HepG2 (cell line): ENCODE measurements at regions not wholly inside any gene's neighbourhood (a gene's known extent, or its start where the extent isn't known, plus 50 kb on each side); places are given as distances from the start of the nearest gene placed in this dataset.

Source experiments
- ATAC-seq: fragments of 200-7000 bp; cut with Tn5 transposase; 3 replicates; pipeline ENCODE4 v1.9.1; 2020; ENCODE audit warnings: mild to moderate bottlenecking, moderate library complexity
- BruUV-seq: library from RNA; stranded (reverse); fragments of 400-500 nt; replicated peaks from 2 replicates; lab custom pipeline; 2021; lab: Mats Ljungman, UMichigan
- CTCF ChIA-PET: fragments of 300-600 bp; formaldehyde crosslinking; extraction: SDS; loops from one replicate; lab custom pipeline; 2021; ENCODE audit warnings: low total read pairs, inconsistent platforms, low intra/inter-chr PET ratio; lab: Yijun Ruan, JAX
- POLR2A ChIA-PET: fragments of 350-600 bp; sonication (Branson Sonifier 250); formaldehyde crosslinking; loops from one replicate; lab custom pipeline; 2020; ENCODE audit warnings: antibody characterized with exemption, inconsistent platforms; lab: Yijun Ruan, JAX
- DNase-seq: peaks from one replicate; pipeline ENCODE4 v3.0.0-alpha.2; 2015; ENCODE audit warnings: low spot score
- FAIRE-seq: peaks from 3 replicates; lab custom pipeline; 2011; peaks lifted over from hg19 to GRCh38; lab: Jason Lieb, UNC
- H2AFZ ChIP-seq: one replicate; pipeline ENCODE4 v1.6.1; 2011; ENCODE audit warnings: low read length, inconsistent platforms
- H3K27ac ChIP-seq: fragments of 300-600 bp; 3 replicates; pipeline ENCODE4 v1.8.0; 2011; ENCODE audit warnings: mixed run types, mild to moderate bottlenecking, mixed read lengths, low read length, inconsistent platforms; ENCODE audit not compliant: insufficient read depth; ENCODE audit errors: extremely low read length
- H3K27me3 ChIP-seq, 2 experiments: fragments of 200-600 bp in 1 of 2; 2 replicates in 1 of 2; 3 replicates in 1 of 2; pipeline versions ENCODE4 v1.6.0 to v1.8.0; 2011; ENCODE audit warnings: low read length in 2 of 2, mild to moderate bottlenecking in 2 of 2, moderate library complexity in 2 of 2, inconsistent platforms in 1 of 2; ENCODE audit not compliant: insufficient read depth in 2 of 2, control insufficient read depth in 1 of 2
- H3K36me3 ChIP-seq, 2 experiments: fragments of 200-600 bp in 1 of 2; replicated peaks in 1 of 2; 2 replicates in 1 of 2; 3 replicates in 1 of 2; pipeline versions ENCODE4 v1.5.1 to v1.8.0; 2011; ENCODE audit warnings: low read length in 2 of 2, inconsistent platforms in 1 of 2; ENCODE audit not compliant: insufficient read depth in 2 of 2, control insufficient read depth in 1 of 2
- H3K4me1 ChIP-seq: 2 replicates; pipeline ENCODE4 v1.5.1; 2012; ENCODE audit warnings: low read length, inconsistent platforms; ENCODE audit not compliant: insufficient read depth
- H3K4me2 ChIP-seq: 2 replicates; pipeline ENCODE4 v1.6.0; 2011; ENCODE audit warnings: low read depth, low read length, inconsistent platforms
- H3K4me3 ChIP-seq, 3 experiments: fragments of 200-600 bp in 1 of 3; sonication (generic), shearing (Covaris generic) in 1 of 3; replicated peaks in 1 of 3; 2 replicates each; pipeline ENCODE4 v1.5.1; 2011 to 2016; ENCODE audit warnings: low read length in 3 of 3, inconsistent platforms in 2 of 3, low read depth in 2 of 3, mild to moderate bottlenecking in 2 of 3, control low read depth in 1 of 3, mixed read lengths in 1 of 3; ENCODE audit not compliant: insufficient read depth in 1 of 3
- H3K79me2 ChIP-seq: one replicate; pipeline ENCODE4 v1.6.1; 2011; ENCODE audit warnings: low read length, inconsistent platforms; ENCODE audit not compliant: insufficient read depth
- H3K9ac ChIP-seq: 2 replicates; pipeline ENCODE4 v1.6.0; 2011; ENCODE audit warnings: mild to moderate bottlenecking, low read depth, low read length, inconsistent platforms; ENCODE audit not compliant: insufficient read depth
- H3K9me3 ChIP-seq: 2 replicates; pipeline ENCODE4 v1.5.1; 2012; ENCODE audit warnings: mild to moderate bottlenecking, low read length
- H4K20me1 ChIP-seq: 2 replicates; pipeline ENCODE4 v1.6.0; 2011; ENCODE audit warnings: inconsistent platforms, mild to moderate bottlenecking, low read length, moderate library complexity; ENCODE audit not compliant: insufficient read depth
- CBX5 ChIP-seq: sonication (generic); formaldehyde crosslinking; IDR thresholded peaks from 2 replicates; pipeline ENCODE4 v1.4.0; 2020; ENCODE audit warnings: missing genetic modification reagents, borderline replicate concordance
- JUNB ChIP-seq: sonication (generic); formaldehyde crosslinking; IDR thresholded peaks from 2 replicates; pipeline ENCODE4 v1.8.0; 2022; ENCODE audit warnings: missing genetic modification reagents, mild to moderate bottlenecking, borderline replicate concordance
- KDM5A ChIP-seq: fragments of 200-600 bp; sonication (generic); IDR thresholded peaks from 2 replicates; pipeline ENCODE4 v1.7.0; 2018; ENCODE audit warnings: antibody characterized with exemption, mild to moderate bottlenecking, low read length, borderline replicate concordance
- MATR3 ChIP-seq: sonication (generic); formaldehyde crosslinking; IDR thresholded peaks from 2 replicates; pipeline ENCODE4 v1.4.0; 2020; ENCODE audit warnings: missing genetic modification reagents
- SRSF4 ChIP-seq: fragments of 200-400 bp; formaldehyde crosslinking; IDR thresholded peaks from one replicate; pipeline ENCODE4 v1.6.1; 2018; ENCODE audit warnings: mild to moderate bottlenecking, low read depth, low read length, moderate library complexity; ENCODE audit not compliant: poor library complexity, severe bottlenecking
- ZGPAT ChIP-seq: IDR thresholded peaks from 2 replicates; pipeline ENCODE4 v1.6.1; 2016; ENCODE audit warnings: mild to moderate bottlenecking
- ZMYM2 ChIP-seq: sonication (generic); formaldehyde crosslinking; IDR thresholded peaks from 2 replicates; pipeline ENCODE4 v1.8.0; 2022; ENCODE audit warnings: mild to moderate bottlenecking, missing genetic modification reagents
- ZNF142 ChIP-seq: sonication (generic); formaldehyde crosslinking; IDR thresholded peaks from 2 replicates; pipeline ENCODE4 v1.4.0; 2020; ENCODE audit warnings: missing genetic modification reagents
- ZNF552 ChIP-seq: sonication (generic); formaldehyde crosslinking; IDR thresholded peaks from 2 replicates; pipeline ENCODE4 v1.9.0; 2022; ENCODE audit warnings: missing genetic modification reagents, mild to moderate bottlenecking, borderline replicate concordance
- ZNF777 ChIP-seq: sonication (generic); formaldehyde crosslinking; IDR thresholded peaks from 2 replicates; pipeline ENCODE4 v1.4.0; 2020; ENCODE audit warnings: missing genetic modification reagents
- ZNF83 ChIP-seq: sonication (generic); formaldehyde crosslinking; IDR thresholded peaks from 2 replicates; pipeline ENCODE4 v1.4.0; 2020; ENCODE audit warnings: missing genetic modification reagents, mild to moderate bottlenecking, borderline replicate concordance
- WGBS: methylation state at CpG from one replicate; pipeline ENCODE4 v1.1.6; 2017; ENCODE audit warnings: low lambda C conversion rate; 5-methylcytosine and 5-hydroxymethylcytosine counted together
- in situ Hi-C: cut with HindIII; loops from 2 replicates; pipeline ENCODE4 v1.10.0; 2017; ENCODE audit warnings: low pct_unique_long_range_greater_than_20kb; ENCODE audit not compliant: extremely low pct_ligation_motif_present
- intact Hi-C: fragments of 100-400 bp; cut with micrococcal nuclease; formaldehyde crosslinking; loops from one replicate; pipeline ENCODE4 v1.10.0; 2022; ENCODE audit not compliant: unreplicated experiment
- TF ChIP-seq, protein P1 (sequence below): IDR thresholded peaks from 2 replicates; pipeline ENCODE4 v1.6.1; 2018; ENCODE audit warnings: missing genetic modification reagents, mild to moderate bottlenecking, missing compliant biosample characterization
- TF ChIP-seq, protein P2 (sequence below): sonication (generic); formaldehyde crosslinking; conservative IDR thresholded peaks from 2 replicates; pipeline ENCODE4 v1.8.0; 2022; ENCODE audit warnings: mild to moderate bottlenecking, moderate library complexity, missing genetic modification reagents

GRCh38 chr4:124209626-124210025 lies 502.9 kb downstream of the ANKRD50 start (continued):
- no peak for TF ChIP-seq ZNF142 (CRISPR knock-in tag)

DNA sequence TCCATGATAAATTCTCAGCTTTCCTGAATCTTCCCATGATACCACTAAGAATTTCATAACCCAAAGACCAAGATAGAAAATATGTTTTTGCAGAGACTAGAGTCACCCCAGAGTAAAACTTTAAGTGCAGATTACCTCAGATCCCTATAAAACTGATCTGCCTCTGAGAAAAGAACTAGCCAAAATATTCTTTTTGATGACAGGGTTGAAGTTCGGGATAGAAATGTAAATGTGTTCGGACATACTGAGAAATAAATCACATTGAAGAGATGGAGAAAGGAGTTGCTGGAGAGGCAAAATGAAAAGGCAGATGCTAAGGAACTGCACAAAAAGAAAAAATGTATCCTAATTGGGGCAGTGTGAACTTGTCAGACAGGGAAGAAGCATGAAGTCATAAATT lies 501.8 kb downstream of the ANKRD50 start:
- no peak overlapping the region for H3K4me2 ChIP-seq
- in situ Hi-C loops = no loop called here
- no peaks in the 10 kb centered on the region for H4K20me1 ChIP-seq
- H3K4me3 ChIP-seq = no peak overlapping the region
- no peak overlapping the region for H3K27ac ChIP-seq
- H3K9me3 ChIP-seq = no peaks in the 10 kb centered on the region
- no peak overlapping the region for H2AFZ ChIP-seq
- ChIA-PET CTCF (no interaction called here), POLR2A (no interaction called here)
- WGBS = 4% methylated on average over 2 of the region's 2 CpGs
- ATAC-seq (no peak), FAIRE-seq (no peak), DNase-seq (no peak)
- BruUV-seq = no TSS peak
- no peaks in the 10 kb centered on the region for H3K79me2 ChIP-seq
- no peak overlapping the region for H3K9ac ChIP-seq
- intact Hi-C loops = no loop called here
- no peaks in the 10 kb centered on the region for H3K36me3 ChIP-seq
- no peaks in the 10 kb centered on the region for H3K4me1 ChIP-seq
- H3K27me3 ChIP-seq = no peaks in the 10 kb centered on the region; a peak in 1 of 5 replicates
- TF ChIP-seq, protein P1, sequence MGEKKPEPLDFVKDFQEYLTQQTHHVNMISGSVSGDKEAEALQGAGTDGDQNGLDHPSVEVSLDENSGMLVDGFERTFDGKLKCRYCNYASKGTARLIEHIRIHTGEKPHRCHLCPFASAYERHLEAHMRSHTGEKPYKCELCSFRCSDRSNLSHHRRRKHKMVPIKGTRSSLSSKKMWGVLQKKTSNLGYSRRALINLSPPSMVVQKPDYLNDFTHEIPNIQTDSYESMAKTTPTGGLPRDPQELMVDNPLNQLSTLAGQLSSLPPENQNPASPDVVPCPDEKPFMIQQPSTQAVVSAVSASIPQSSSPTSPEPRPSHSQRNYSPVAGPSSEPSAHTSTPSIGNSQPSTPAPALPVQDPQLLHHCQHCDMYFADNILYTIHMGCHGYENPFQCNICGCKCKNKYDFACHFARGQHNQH (CRISPR knock-in tag) = no peak
- TF ChIP-seq KDM5A (no peak), ZNF552 (CRISPR knock-in tag) (no peak), MATR3 (CRISPR knock-in tag) (no peak), ZNF83 (CRISPR knock-in tag) (no peak), ZMYM2 (CRISPR knock-in tag) (no peak), ZGPAT (CRISPR knock-in tag) (no peak), JUNB (CRISPR knock-in tag) (no peak), ZNF777 (no peak), CBX5 (no peak), SRSF4 (no peak)
- TF ChIP-seq, protein P2, sequence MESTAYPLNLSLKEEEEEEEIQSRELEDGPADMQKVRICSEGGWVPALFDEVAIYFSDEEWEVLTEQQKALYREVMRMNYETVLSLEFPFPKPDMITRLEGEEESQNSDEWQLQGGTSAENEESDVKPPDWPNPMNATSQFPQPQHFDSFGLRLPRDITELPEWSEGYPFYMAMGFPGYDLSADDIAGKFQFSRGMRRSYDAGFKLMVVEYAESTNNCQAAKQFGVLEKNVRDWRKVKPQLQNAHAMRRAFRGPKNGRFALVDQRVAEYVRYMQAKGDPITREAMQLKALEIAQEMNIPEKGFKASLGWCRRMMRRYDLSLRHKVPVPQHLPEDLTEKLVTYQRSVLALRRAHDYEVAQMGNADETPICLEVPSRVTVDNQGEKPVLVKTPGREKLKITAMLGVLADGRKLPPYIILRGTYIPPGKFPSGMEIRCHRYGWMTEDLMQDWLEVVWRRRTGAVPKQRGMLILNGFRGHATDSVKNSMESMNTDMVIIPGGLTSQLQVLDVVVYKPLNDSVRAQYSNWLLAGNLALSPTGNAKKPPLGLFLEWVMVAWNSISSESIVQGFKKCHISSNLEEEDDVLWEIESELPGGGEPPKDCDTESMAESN (CRISPR knock-in tag) = no peak
